ENCODE measurements at regions not wholly inside any gene's neighbourhood (a gene's known extent, or its start where the extent isn't known, plus 50 kb on each side); places are given as distances from the start of the nearest gene placed in this dataset.
A peak's percentile ranks its signal among the peaks of the same experiment; 100 is the strongest.

- 83% methylated on average over 3 of the region's 3 CpGs for WGBS (ENCODE audit: missing lambda C conversion rate)
- Histone ChIP-seq H3K27ac (no peak overlapping the region), H3K4me3 (no peak overlapping the region), H3K4me2 (no peak overlapping the region), H3K4me1 (peaks cover 11% of the 10 kb centered on the region), H3K9me3 (no peaks in the 10 kb centered on the region)
- ChIA-PET CTCF (interaction anchor here (0.5 to 0.7 kb wide), 2 partner anchors 9 to 69 kb away, joined by 3 read pairs; no protein-coding TSS in a partner anchor), POLR2A (no interaction called here)
- ATAC-seq, result no peak
- no peak for FAIRE-seq
- no peak for DNase-seq (ENCODE audit: low read depth in 1 of 2, low spot score in 1 of 2)
- no peak for TF ChIP-seq RNF2 (IDR thresholded peaks at IDR 0.05; ENCODE audit: borderline replicate concordance, low read depth)
- TF ChIP-seq NFE2L2 (conservative IDR thresholded peaks at IDR 0.05; ENCODE audit: low read length), result no peak
- TF ChIP-seq E2F6 (IDR thresholded peaks at IDR 0.05; ENCODE audit: borderline replicate concordance, low read depth), result no peak
- TF ChIP-seq PBX3 (IDR thresholded peaks at IDR 0.05), result no peak
- TF ChIP-seq HOXB5 (CRISPR knock-in tag; IDR thresholded peaks at IDR 0.05), result no peak
- no peak for TF ChIP-seq CHD4 (IDR thresholded peaks at IDR 0.05; ENCODE audit: borderline replicate concordance)
- no peak for TF ChIP-seq RCOR1 (IDR thresholded peaks at IDR 0.05; ENCODE audit: low read depth, low read length)
- TF ChIP-seq ELK1 (IDR thresholded peaks at IDR 0.05; ENCODE audit: low read depth, low read length), result no peak
- no peak for TF ChIP-seq FOSL2 (IDR thresholded peaks at IDR 0.05)
- TF ChIP-seq FOSL2 (CRISPR knock-in tag; IDR thresholded peaks at IDR 0.05), result no peak
- TF ChIP-seq RARB (CRISPR knock-in tag; IDR thresholded peaks at IDR 0.05), result no peak
These were observed 87.6 kb downstream of the MARCHF4 start for GRCh38 chr2:216284708-216285107.

GRCh38 chr2:216283038-216283900, 89.0 kb downstream of the MARCHF4 start:
- no peaks in the 10 kb centered on the region for H3K9me3 ChIP-seq
- TF ChIP-seq RAD21 (conservative IDR thresholded peaks at IDR 0.05 in 1 of 2, IDR thresholded peaks at IDR 0.05 in 1 of 2) (0 out of 5 replicates have a peak, but pooled peaks of 1 of the 2 experiments have one; percentile 18), CTCF (IDR thresholded peaks at IDR 0.05) (0 out of 3 replicates have a peak, but pooled peaks have one; percentile 10), CHD4 (IDR thresholded peaks at IDR 0.05; ENCODE audit: borderline replicate concordance) (no peak), CBX8 (IDR thresholded peaks at IDR 0.05) (no peak), E2F6 (IDR thresholded peaks at IDR 0.05; ENCODE audit: borderline replicate concordance, low read depth) (no peak), BHLHE40 (IDR thresholded peaks at IDR 0.05; ENCODE audit: low read depth, low read length) (no peak), ZFP36 (IDR thresholded peaks at IDR 0.05; ENCODE audit: borderline replicate concordance, partially characterized antibody) (no peak), CEBPB (IDR thresholded peaks at IDR 0.05) (no peak), ELK1 (IDR thresholded peaks at IDR 0.05; ENCODE audit: low read depth, low read length) (no peak), SMC3 (IDR thresholded peaks at IDR 0.05) (no peak), FOSB (CRISPR knock-in tag; IDR thresholded peaks at IDR 0.05) (no peak), EP300 (IDR thresholded peaks at IDR 0.05) (no peak), PHF8 (IDR thresholded peaks at IDR 0.05; ENCODE audit: borderline replicate concordance, low read depth) (no peak), FOXS1 (CRISPR knock-in tag; IDR thresholded peaks at IDR 0.05) (no peak)
- FAIRE-seq, result no peak
- H3K4me1 ChIP-seq, result peaks cover 11% of the 10 kb centered on the region
- peak; percentile 44 to 90; a peak in 4 of 6 replicates for ATAC-seq
- 90% methylated on average over 10 of the region's 12 CpGs for WGBS (ENCODE audit: missing lambda C conversion rate)
- H3K27ac ChIP-seq, result no peak overlapping the region
- no peak overlapping the region for H3K4me2 ChIP-seq
- POLR2A ChIA-PET, result no interaction called here
- H3K4me3 ChIP-seq, result no peak overlapping the region
- DNase-seq (ENCODE audit: low read depth in 1 of 2, low spot score in 1 of 2), result peak; percentile 12 to 31
- CTCF ChIA-PET, result interaction anchor here (0.6 to 2.1 kb wide), 2 partner anchors 11 to 45 kb away, joined by 3 to 7 read pairs; no protein-coding TSS in a partner anchor
